ENCODE measurements at regions not wholly inside any gene's neighbourhood (a gene's known extent, or its start where the extent isn't known, plus 50 kb on each side); places are given as distances from the start of the nearest gene placed in this dataset.

DNA sequence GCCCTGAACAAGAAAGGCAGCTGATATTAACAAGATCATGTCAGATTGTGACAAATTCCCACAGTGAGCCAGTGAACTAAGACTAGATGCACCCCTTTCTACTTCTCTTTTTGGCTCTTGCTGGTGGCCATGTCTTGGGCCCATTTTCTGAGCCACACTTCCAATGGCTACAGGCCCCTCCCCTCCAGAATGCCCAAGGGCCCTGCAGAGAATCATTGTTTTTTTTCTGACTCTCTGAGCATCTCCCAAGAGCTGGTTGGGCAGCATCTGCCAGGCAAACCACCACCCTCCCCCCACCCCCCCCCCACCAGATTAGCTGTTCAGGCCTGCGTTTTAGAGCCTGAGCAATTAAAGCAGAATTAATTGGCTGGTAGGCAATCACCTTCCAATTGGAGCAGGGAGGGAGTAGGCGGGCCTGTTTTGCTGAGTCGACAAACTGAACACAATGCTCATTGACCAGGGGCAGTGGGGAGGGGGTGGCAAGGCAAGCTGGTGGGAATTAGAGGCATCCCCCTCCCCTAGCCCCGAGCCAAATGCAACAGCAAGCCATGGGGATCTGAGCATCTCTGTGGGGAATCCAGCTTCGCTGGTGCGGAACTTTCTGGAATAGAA lies 541.4 kb downstream of the MN1 start:
- H3K27ac ChIP-seq = no peak overlapping the region
- 60 to 76% (median 69%) methylated on average over 6 of the region's 6 CpGs for WGBS, 4 donors
- no peaks in the 10 kb centered on the region for H3K4me1 ChIP-seq (replicated peaks in 1 of 2)
- H3K36me3 ChIP-seq (replicated peaks in 1 of 2) = no peaks in the 10 kb centered on the region
- H3K9me3 ChIP-seq (replicated peaks in 1 of 3) = no peaks in the 10 kb centered on the region
- H3K4me3 ChIP-seq = no peak overlapping the region
- H3K27me3 ChIP-seq = no peaks in the 10 kb centered on the region
- no peak for DNase-seq
- intact Hi-C loops (cut with DNase I) = no loop called here
- no peak for TF ChIP-seq POLR2A (IDR thresholded peaks at IDR 0.05)
- TF ChIP-seq, protein P1, sequence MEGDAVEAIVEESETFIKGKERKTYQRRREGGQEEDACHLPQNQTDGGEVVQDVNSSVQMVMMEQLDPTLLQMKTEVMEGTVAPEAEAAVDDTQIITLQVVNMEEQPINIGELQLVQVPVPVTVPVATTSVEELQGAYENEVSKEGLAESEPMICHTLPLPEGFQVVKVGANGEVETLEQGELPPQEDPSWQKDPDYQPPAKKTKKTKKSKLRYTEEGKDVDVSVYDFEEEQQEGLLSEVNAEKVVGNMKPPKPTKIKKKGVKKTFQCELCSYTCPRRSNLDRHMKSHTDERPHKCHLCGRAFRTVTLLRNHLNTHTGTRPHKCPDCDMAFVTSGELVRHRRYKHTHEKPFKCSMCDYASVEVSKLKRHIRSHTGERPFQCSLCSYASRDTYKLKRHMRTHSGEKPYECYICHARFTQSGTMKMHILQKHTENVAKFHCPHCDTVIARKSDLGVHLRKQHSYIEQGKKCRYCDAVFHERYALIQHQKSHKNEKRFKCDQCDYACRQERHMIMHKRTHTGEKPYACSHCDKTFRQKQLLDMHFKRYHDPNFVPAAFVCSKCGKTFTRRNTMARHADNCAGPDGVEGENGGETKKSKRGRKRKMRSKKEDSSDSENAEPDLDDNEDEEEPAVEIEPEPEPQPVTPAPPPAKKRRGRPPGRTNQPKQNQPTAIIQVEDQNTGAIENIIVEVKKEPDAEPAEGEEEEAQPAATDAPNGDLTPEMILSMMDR (IDR thresholded peaks at IDR 0.05) = no peak

DNA sequence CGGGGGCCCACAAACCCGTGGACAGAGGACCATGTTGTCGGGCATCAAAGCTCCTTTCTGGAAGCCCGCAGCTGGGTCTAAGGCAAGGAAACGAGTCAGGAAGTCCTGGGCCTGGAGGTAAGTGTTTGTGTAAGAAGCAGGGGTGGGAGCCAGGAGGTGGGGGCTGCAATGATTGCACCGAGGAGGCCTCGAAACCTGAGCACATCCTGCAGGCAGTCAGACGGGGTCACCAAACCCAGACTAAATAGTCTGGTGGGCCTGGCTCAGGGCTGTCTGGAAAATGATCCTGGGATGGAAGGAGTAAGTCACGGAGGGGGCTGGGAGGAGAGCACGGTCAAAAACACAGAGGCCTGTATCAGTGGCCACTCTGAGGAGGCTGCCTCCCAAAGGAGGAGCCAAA lies 539.2 kb downstream of the MN1 start:
- intact Hi-C loops (cut with DNase I) = no loop called here
- H3K4me3 ChIP-seq = no peak overlapping the region
- H3K9me3 ChIP-seq (replicated peaks in 1 of 3) = no peaks in the 10 kb centered on the region
- TF ChIP-seq POLR2A (IDR thresholded peaks at IDR 0.05) = no peak
- TF ChIP-seq, protein P1 (IDR thresholded peaks at IDR 0.05) = no peak
- no peak for DNase-seq
- H3K4me1 ChIP-seq (replicated peaks in 1 of 2) = no peaks in the 10 kb centered on the region
- 65 to 78% (median 69%) methylated on average over 10 of the region's 10 CpGs for WGBS, 4 donors
- H3K27ac ChIP-seq = no peak overlapping the region
- H3K27me3 ChIP-seq = no peaks in the 10 kb centered on the region
- H3K36me3 ChIP-seq (replicated peaks in 1 of 2) = no peaks in the 10 kb centered on the region

DNA sequence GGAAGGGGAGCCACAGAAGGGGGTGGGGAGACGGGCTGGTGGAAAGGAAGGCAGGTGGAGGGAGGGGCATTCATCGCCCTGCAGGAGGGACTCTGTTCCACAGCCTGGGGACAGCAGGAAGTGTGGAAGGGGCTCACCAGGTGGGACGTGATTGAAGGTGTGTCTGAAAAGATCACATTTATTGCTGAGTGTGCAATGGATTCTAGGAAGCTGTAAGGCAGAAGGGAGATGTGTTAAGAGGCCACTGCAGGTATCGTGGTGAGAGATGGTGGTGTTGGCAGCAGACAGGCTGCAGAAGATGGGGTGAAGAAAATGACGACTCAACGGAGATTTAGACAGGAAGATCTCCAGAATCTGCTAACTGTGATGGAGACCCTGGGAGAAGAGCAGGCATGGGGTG lies 537.4 kb downstream of the MN1 start:
- intact Hi-C loops (cut with DNase I) = no loop called here
- Histone ChIP-seq H3K27ac (no peak overlapping the region), H3K4me3 (no peak overlapping the region), H3K27me3 (no peaks in the 10 kb centered on the region), H3K4me1 (replicated peaks in 1 of 2) (no peaks in the 10 kb centered on the region), H3K9me3 (replicated peaks in 1 of 3) (no peaks in the 10 kb centered on the region), H3K36me3 (replicated peaks in 1 of 2) (no peaks in the 10 kb centered on the region)
- 61 to 76% (median 70%) methylated on average over 6 of the region's 6 CpGs for WGBS, 4 donors
- TF ChIP-seq POLR2A (IDR thresholded peaks at IDR 0.05) = no peak
- TF ChIP-seq, protein P1 (IDR thresholded peaks at IDR 0.05) = no peak
- DNase-seq = no peak

DNA sequence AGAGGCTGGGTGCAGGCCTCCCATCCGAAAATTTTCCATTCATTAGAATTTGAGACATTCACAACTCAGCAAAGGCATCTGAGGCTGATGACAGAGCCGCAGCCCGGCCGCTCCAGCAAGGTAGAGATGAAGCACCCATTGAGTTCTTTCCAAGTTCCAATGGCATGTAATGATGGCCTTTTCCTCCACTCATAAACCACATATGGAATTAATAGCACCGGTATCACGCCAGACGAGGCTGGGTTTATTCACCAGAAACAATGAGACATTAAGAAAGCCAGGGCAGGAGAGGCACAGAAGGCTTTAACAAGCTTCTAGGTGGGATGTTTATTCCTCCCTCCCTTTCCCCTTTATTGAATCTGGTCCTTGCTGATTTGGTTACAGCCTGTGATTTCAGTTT lies 534.4 kb downstream of the MN1 start:
- no peak for TF ChIP-seq POLR2A (IDR thresholded peaks at IDR 0.05)
- TF ChIP-seq, protein P1 (IDR thresholded peaks at IDR 0.05) = no peak
- no peaks in the 10 kb centered on the region for H3K4me1 ChIP-seq (replicated peaks in 1 of 2)
- intact Hi-C loops (cut with DNase I) = no loop called here
- DNase-seq = no peak
- H3K36me3 ChIP-seq (replicated peaks in 1 of 2) = no peaks in the 10 kb centered on the region
- 85 to 93% (median 91%) methylated on average over 7 of the region's 7 CpGs for WGBS, 4 donors
- peaks cover 9% of the 10 kb centered on the region for H3K27me3 ChIP-seq
- no peak overlapping the region for H3K27ac ChIP-seq
- no peak overlapping the region for H3K4me3 ChIP-seq
- no peaks in the 10 kb centered on the region for H3K9me3 ChIP-seq (replicated peaks in 1 of 3)

All from adrenal gland (tissue), 9 donors.